H9 (cell line): ENCODE measurements at regions not wholly inside any gene's neighbourhood (a gene's known extent, or its start where the extent isn't known, plus 50 kb on each side); places are given as distances from the start of the nearest gene placed in this dataset.
"Not testable (repeated sequence)": the region's sequence is repeated elsewhere in the genome, so short reads cannot be mapped to it uniquely, and the experiment has no call there.

ENCODE experiments used
- DNase-seq: peaks from one replicate; pipeline ENCODE4 v3.0.0-alpha.2; 2017
- H2AFZ ChIP-seq: one replicate; pipeline ENCODE4 v1.6.1; 2013; ENCODE audit warnings: mild to moderate bottlenecking, low read length, control low read depth, moderate library complexity
- H2AK5ac ChIP-seq: 2 replicates; pipeline ENCODE4 v1.6.1; 2013; ENCODE audit warnings: low read length, control low read depth, mixed read lengths; ENCODE audit not compliant: insufficient read length
- H2BK120ac ChIP-seq: one replicate; pipeline ENCODE4 v1.6.1; 2013; ENCODE audit warnings: low read depth, mild to moderate bottlenecking, low read length, control low read depth, inconsistent platforms; ENCODE audit not compliant: poor library complexity, severe bottlenecking
- H2BK12ac ChIP-seq: 2 replicates; pipeline ENCODE4 v1.6.1; 2013; ENCODE audit warnings: low read length, control low read depth, mixed read lengths, low read depth; ENCODE audit not compliant: insufficient read length
- H2BK15ac ChIP-seq: 2 replicates; pipeline ENCODE4 v1.6.1; 2013; ENCODE audit warnings: low read depth, low read length, control low read depth
- H2BK20ac ChIP-seq: one replicate; pipeline ENCODE4 v1.6.1; 2013; ENCODE audit warnings: low read depth, mild to moderate bottlenecking, low read length, control low read depth, inconsistent platforms; ENCODE audit not compliant: poor library complexity, severe bottlenecking
- H2BK5ac ChIP-seq: 2 replicates; pipeline ENCODE4 v1.6.1; 2013; ENCODE audit warnings: low read length, control low read depth, mixed read lengths; ENCODE audit not compliant: insufficient read length
- H3K14ac ChIP-seq: 2 replicates; pipeline ENCODE4 v1.6.1; 2013; ENCODE audit warnings: low read length, control low read depth; ENCODE audit not compliant: insufficient read depth
- H3K18ac ChIP-seq: 2 replicates; pipeline ENCODE4 v1.6.1; 2013; ENCODE audit warnings: low read depth, mild to moderate bottlenecking, mixed read lengths, low read length, control low read depth; ENCODE audit not compliant: insufficient read length
- H3K23ac ChIP-seq: 2 replicates; pipeline ENCODE4 v1.6.1; 2013; ENCODE audit warnings: low read length, control low read depth, mixed read lengths, low read depth; ENCODE audit not compliant: insufficient read length
- H3K23me2 ChIP-seq: 2 replicates; pipeline ENCODE4 v1.6.1; 2013; ENCODE audit warnings: low read depth, mild to moderate bottlenecking, mixed read lengths, low read length, control low read depth; ENCODE audit not compliant: insufficient read length, poor library complexity, severe bottlenecking
- H3K27ac ChIP-seq: 2 replicates; pipeline ENCODE4 v1.5.1; 2013; ENCODE audit warnings: low read length, control low read depth, mixed read lengths, low read depth; ENCODE audit not compliant: insufficient read length
- H3K27me3 ChIP-seq: 2 replicates; pipeline ENCODE4 v1.6.1; 2013; ENCODE audit warnings: low read length, control low read depth, inconsistent platforms; ENCODE audit not compliant: insufficient read depth
- H3K4ac ChIP-seq: 2 replicates; pipeline ENCODE4 v1.6.1; 2013; ENCODE audit warnings: low read depth, mild to moderate bottlenecking, control low read depth, inconsistent platforms, low read length, moderate library complexity
- H3K4me1 ChIP-seq: 2 replicates; pipeline ENCODE4 v1.6.1; 2013; ENCODE audit warnings: low read length, control low read depth, inconsistent platforms; ENCODE audit not compliant: insufficient read depth
- H3K4me2 ChIP-seq: 2 replicates; pipeline ENCODE4 v1.6.1; 2013; ENCODE audit warnings: low read length, control low read depth, mixed read lengths; ENCODE audit not compliant: insufficient read length, insufficient read depth
- H3K56ac ChIP-seq: 2 replicates; pipeline ENCODE4 v1.6.1; 2013; ENCODE audit warnings: low read depth, mild to moderate bottlenecking, mixed read lengths, low read length, control low read depth; ENCODE audit not compliant: insufficient read length
- H3K79me1 ChIP-seq: 2 replicates; pipeline ENCODE4 v1.6.1; 2013; ENCODE audit warnings: low read depth, mild to moderate bottlenecking, moderate library complexity, low read length, control low read depth, inconsistent platforms; ENCODE audit not compliant: insufficient read depth, poor library complexity, severe bottlenecking
- H3K79me2 ChIP-seq: 2 replicates; pipeline ENCODE4 v1.6.1; 2013; ENCODE audit warnings: low read length, control low read depth, inconsistent platforms; ENCODE audit not compliant: insufficient read depth
- H3K9ac ChIP-seq: 2 replicates; pipeline ENCODE4 v1.6.1; 2013; ENCODE audit warnings: low read length, control low read depth, mixed read lengths; ENCODE audit not compliant: insufficient read length; ENCODE audit errors: extremely low read depth
- H3K9me3 ChIP-seq: one replicate; pipeline ENCODE4 v1.6.1; 2013; ENCODE audit warnings: low read depth, low read length, inconsistent platforms; ENCODE audit not compliant: control insufficient read depth
- H3T11ph ChIP-seq: one replicate; pipeline ENCODE4 v1.6.1; 2013; ENCODE audit warnings: mild to moderate bottlenecking, low read length, control low read depth, inconsistent platforms
- H4K20me1 ChIP-seq: one replicate; pipeline ENCODE4 v1.6.1; 2013; ENCODE audit not compliant: control insufficient read depth, insufficient read length, insufficient read depth
- H4K5ac ChIP-seq: 2 replicates; pipeline ENCODE4 v1.6.1; 2013; ENCODE audit warnings: low read depth, mild to moderate bottlenecking, mixed read lengths, low read length, control low read depth; ENCODE audit not compliant: insufficient read length
- H4K8ac ChIP-seq: replicated peaks from 2 replicates; pipeline ENCODE4 v1.6.1; 2013; ENCODE audit warnings: low read length, control low read depth, mixed read lengths, low read depth; ENCODE audit not compliant: insufficient read length
- H4K91ac ChIP-seq: 2 replicates; pipeline ENCODE4 v1.6.1; 2013; ENCODE audit warnings: low read depth, mild to moderate bottlenecking, moderate library complexity, mixed read lengths, low read length, control low read depth; ENCODE audit not compliant: insufficient read length
- H3K27ac Mint-ChIP-seq, 3 experiments: 2 replicates in 2 of 3; 3 replicates in 1 of 3; pipeline ENCODE4 v1.8.0; 2020 to 2021; ENCODE audit warnings: mixed read lengths in 3 of 3, mild to moderate bottlenecking in 1 of 3, moderate library complexity in 1 of 3
- H3K27me3 Mint-ChIP-seq: 2 replicates; pipeline ENCODE4 v1.8.0; 2021; ENCODE audit warnings: low read depth, mild to moderate bottlenecking, moderate library complexity, mixed read lengths
- H3K36me3 Mint-ChIP-seq, 3 experiments: 2 replicates in 2 of 3; 3 replicates in 1 of 3; pipeline ENCODE4 v1.8.0; 2020 to 2021; ENCODE audit warnings: low read depth in 3 of 3, mixed read lengths in 3 of 3; ENCODE audit not compliant: insufficient read depth in 1 of 3
- H3K4me1 Mint-ChIP-seq, 2 experiments: 2 replicates each; pipeline ENCODE4 v1.8.0; 2020; ENCODE audit warnings: mixed read lengths in 2 of 2
- H3K4me3 Mint-ChIP-seq, 2 experiments: 2 replicates in 1 of 2; 3 replicates in 1 of 2; pipeline ENCODE4 v1.8.0; 2020 to 2021; ENCODE audit warnings: mild to moderate bottlenecking in 2 of 2, mixed read lengths in 2 of 2, moderate library complexity in 1 of 2
- H3K9me3 Mint-ChIP-seq, 2 experiments: 2 replicates in 1 of 2; 3 replicates in 1 of 2; pipeline ENCODE4 v1.8.0; 2020; ENCODE audit warnings: mild to moderate bottlenecking in 2 of 2, mixed read lengths in 2 of 2, moderate library complexity in 1 of 2
- CTCF ChIP-seq: fragments of 200-600 bp; sonication (generic); conservative IDR thresholded peaks from 3 replicates; pipeline ENCODE4 v1.8.0; 2021; ENCODE audit warnings: antibody characterized with exemption, mild to moderate bottlenecking
- WGBS: extraction: QIAGEN DNeasy Blood & Tissue Kit; methylation state at CpG from one replicate; pipeline ENCODE4 v1.1.7; 2013; ENCODE audit warnings: missing lambda C conversion rate, low lambda C conversion rate, mixed read lengths; ENCODE audit not compliant: insufficient read length; ENCODE audit errors: extremely low coverage; 5-methylcytosine and 5-hydroxymethylcytosine counted together

GRCh38 chr10:21421016-21421415, 104.5 kb downstream of the SKIDA1 start:
- no peaks in the 10 kb centered on the region for H3K79me1 ChIP-seq
- H2AFZ ChIP-seq: no peak overlapping the region
- H4K91ac ChIP-seq: no peak overlapping the region
- peaks cover 4% of the 10 kb centered on the region; the same call in 1 of the 2 replicates for H3K4me1 ChIP-seq
- no peak overlapping the region for H2BK5ac ChIP-seq
- no peaks in the 10 kb centered on the region for H3K23me2 ChIP-seq
- Mint-ChIP-seq H3K27me3 (no peaks in the 10 kb centered on the region), H3K4me3 (no peak overlapping the region), H3K27ac (0 out of 7 replicates have a peak overlapping the region, but pooled peaks of 1 of the 3 experiments have one; percentile 27), H3K9me3 (no peaks in the 10 kb centered on the region; a peak in 1 of 5 replicates), H3K36me3 (peaks cover 0 to 4% (median 3%) of the 10 kb centered on the region in 3 experiments; a peak in 3 of 7 replicates), H3K4me1 (peaks cover 37 to 43% of the 10 kb centered on the region in 2 experiments)
- no peak for DNase-seq
- no peak overlapping the region for H2AK5ac ChIP-seq
- no CpG with 5 or more reads among the region's 2 CpGs for whole genome bisulfite sequencing
- no peak overlapping the region for H3K18ac ChIP-seq
- H3K9me3 ChIP-seq: no peaks in the 10 kb centered on the region
- no peak overlapping the region for H3K56ac ChIP-seq
- H4K5ac ChIP-seq: no peak overlapping the region
- no peak overlapping the region for H2BK12ac ChIP-seq
- no peak overlapping the region for H3T11ph ChIP-seq
- H3K27me3 ChIP-seq: no peaks in the 10 kb centered on the region; the same call in 1 of the 2 replicates
- H3K9ac ChIP-seq: no peak overlapping the region
- no peak overlapping the region for H2BK120ac ChIP-seq
- H3K23ac ChIP-seq: no peak overlapping the region
- H3K27ac ChIP-seq: no peak overlapping the region
- H3K79me2 ChIP-seq: no peaks in the 10 kb centered on the region
- H3K4me2 ChIP-seq: no peak overlapping the region
- H4K20me1 ChIP-seq: no peaks in the 10 kb centered on the region
- no peak overlapping the region for H3K14ac ChIP-seq
- H2BK20ac ChIP-seq: no peak overlapping the region
- no peak overlapping the region for H3K4ac ChIP-seq
- no peak for TF ChIP-seq CTCF
- H2BK15ac ChIP-seq: no peak overlapping the region
- no peak overlapping the region for H4K8ac ChIP-seq

- H2AFZ ChIP-seq, H3K4me1 ChIP-seq, H3K23me2 ChIP-seq, H3T11ph ChIP-seq, H2BK20ac ChIP-seq, H3K23ac ChIP-seq, H2BK15ac ChIP-seq, H3K27ac ChIP-seq, H3K9me3 ChIP-seq, H3K9me3 Mint-ChIP-seq, H4K20me1 ChIP-seq, H4K8ac ChIP-seq, H3K36me3 Mint-ChIP-seq, H3K4me3 Mint-ChIP-seq, H2BK120ac ChIP-seq, H3K9ac ChIP-seq, DNase-seq, H2BK5ac ChIP-seq, H4K5ac ChIP-seq, H4K91ac ChIP-seq, H3K79me1 ChIP-seq, H3K18ac ChIP-seq, H3K14ac ChIP-seq, H3K79me2 ChIP-seq, H3K27me3 Mint-ChIP-seq, H3K4me2 ChIP-seq, H2AK5ac ChIP-seq, H2BK12ac ChIP-seq, H3K4ac ChIP-seq, H3K56ac ChIP-seq, H3K27me3 ChIP-seq: not testable (repeated sequence)
- peaks cover 33 to 39% of the 10 kb centered on the region in 2 experiments for H3K4me1 Mint-ChIP-seq
- WGBS: no CpG with 5 or more reads among the region's 5 CpGs
- H3K27ac Mint-ChIP-seq: peak overlapping the region in 2 of 3 experiments; percentile 36 to 94; a peak in 4 of 7 replicates
Observed at GRCh38 chr10:21418981-21419576, 106.4 kb downstream of the SKIDA1 start.
